ENCODE measurements at regions not wholly inside any gene's neighbourhood (a gene's known extent, or its start where the extent isn't known, plus 50 kb on each side); places are given as distances from the start of the nearest gene placed in this dataset.
A peak's percentile ranks its signal among the peaks of the same experiment; 100 is the strongest.

GRCh38 chr2:100202567-100202966 lies 60.2 kb upstream of the AFF3 start:
- no peak for ATAC-seq
- Mint-ChIP-seq H3K27ac (no peak overlapping the region), H3K4me3 (no peak overlapping the region), H3K36me3 (ENCODE audit: low read depth) (peaks cover 2% of the 10 kb centered on the region), H3K4me1 (peaks cover 4% of the 10 kb centered on the region), H3K27me3 (peaks cover 22% of the 10 kb centered on the region)
- H3K9me3 ChIP-seq (ENCODE audit: control insufficient read depth, low read length, poor library complexity, severe bottlenecking), result no peaks in the 10 kb centered on the region
- no peak for DNase-seq

GRCh38 chr2:100200985-100201384 lies 58.6 kb upstream of the AFF3 start:
- ATAC-seq (no peak), DNase-seq (no peak)
- peaks cover 4% of the 10 kb centered on the region for H3K4me1 Mint-ChIP-seq
- no peaks in the 10 kb centered on the region for H3K9me3 ChIP-seq (ENCODE audit: control insufficient read depth, low read length, poor library complexity, severe bottlenecking)
- H3K4me3 Mint-ChIP-seq, result no peak overlapping the region
- no peak overlapping the region for H3K27ac Mint-ChIP-seq
- H3K36me3 Mint-ChIP-seq (ENCODE audit: low read depth), result peaks cover 2% of the 10 kb centered on the region
- H3K27me3 Mint-ChIP-seq, result peaks cover 22% of the 10 kb centered on the region

GRCh38 chr2:100199421-100199820 lies 57.0 kb upstream of the AFF3 start:
- Mint-ChIP-seq H3K36me3 (ENCODE audit: low read depth) (peaks cover 2% of the 10 kb centered on the region), H3K27ac (no peak overlapping the region), H3K4me1 (peaks cover 2% of the 10 kb centered on the region), H3K4me3 (no peak overlapping the region), H3K27me3 (peaks cover 10% of the 10 kb centered on the region)
- DNase-seq, result no peak
- H3K9me3 ChIP-seq (ENCODE audit: control insufficient read depth, low read length, poor library complexity, severe bottlenecking), result no peaks in the 10 kb centered on the region
- ATAC-seq, result no peak

- Mint-ChIP-seq H3K27ac (no peak overlapping the region), H3K4me1 (peaks cover 2% of the 10 kb centered on the region), H3K36me3 (ENCODE audit: low read depth) (peaks cover 2% of the 10 kb centered on the region), H3K4me3 (no peak overlapping the region), H3K27me3 (peaks cover 9% of the 10 kb centered on the region)
- DNase-seq, result no peak
- no peak for ATAC-seq
- no peaks in the 10 kb centered on the region for H3K9me3 ChIP-seq (ENCODE audit: control insufficient read depth, low read length, poor library complexity, severe bottlenecking)
Observed at GRCh38 chr2:100198461-100199230, 56.3 kb upstream of the AFF3 start.

- Mint-ChIP-seq H3K4me3 (no peak overlapping the region), H3K4me1 (peaks cover 2% of the 10 kb centered on the region), H3K27me3 (peaks cover 9% of the 10 kb centered on the region), H3K27ac (no peak overlapping the region), H3K36me3 (ENCODE audit: low read depth) (peaks cover 2% of the 10 kb centered on the region)
- H3K9me3 ChIP-seq (ENCODE audit: control insufficient read depth, low read length, poor library complexity, severe bottlenecking), result no peaks in the 10 kb centered on the region
- no peak for DNase-seq
- ATAC-seq, result no peak
Observed at GRCh38 chr2:100197631-100198153, 55.3 kb upstream of the AFF3 start.

- Mint-ChIP-seq H3K4me3 (no peak overlapping the region), H3K27me3 (peaks cover 9% of the 10 kb centered on the region), H3K4me1 (peaks cover 2% of the 10 kb centered on the region), H3K36me3 (ENCODE audit: low read depth) (peaks cover 1% of the 10 kb centered on the region), H3K27ac (peak overlapping the region; percentile 4)
- no peaks in the 10 kb centered on the region for H3K9me3 ChIP-seq (ENCODE audit: control insufficient read depth, low read length, poor library complexity, severe bottlenecking)
- DNase-seq (no peak), ATAC-seq (no peak)
Observed at GRCh38 chr2:100196786-100197494, 54.5 kb upstream of the AFF3 start.

- DNase-seq, result no peak
- ATAC-seq, result no peak
- H3K27ac Mint-ChIP-seq, result no peak overlapping the region
- peaks cover 2% of the 10 kb centered on the region for H3K4me1 Mint-ChIP-seq
- no peaks in the 10 kb centered on the region for H3K9me3 ChIP-seq (ENCODE audit: control insufficient read depth, low read length, poor library complexity, severe bottlenecking)
- H3K27me3 Mint-ChIP-seq, result peaks cover 9% of the 10 kb centered on the region
- H3K4me3 Mint-ChIP-seq, result no peak overlapping the region
- H3K36me3 Mint-ChIP-seq (ENCODE audit: low read depth), result no peaks in the 10 kb centered on the region
Observed at GRCh38 chr2:100195942-100196341, 53.6 kb upstream of the AFF3 start.

GRCh38 chr2:100194951-100195350 lies 52.6 kb upstream of the AFF3 start:
- no peak for DNase-seq
- H3K9me3 ChIP-seq (ENCODE audit: control insufficient read depth, low read length, poor library complexity, severe bottlenecking), result no peaks in the 10 kb centered on the region
- peaks cover 1% of the 10 kb centered on the region for H3K4me1 Mint-ChIP-seq
- H3K27me3 Mint-ChIP-seq, result peaks cover 9% of the 10 kb centered on the region
- no peak overlapping the region for H3K4me3 Mint-ChIP-seq
- no peak for ATAC-seq
- no peak overlapping the region for H3K27ac Mint-ChIP-seq
- no peaks in the 10 kb centered on the region for H3K36me3 Mint-ChIP-seq (ENCODE audit: low read depth)

- ATAC-seq (no peak), DNase-seq (no peak)
- Mint-ChIP-seq H3K4me1 (no peaks in the 10 kb centered on the region), H3K36me3 (ENCODE audit: low read depth) (no peaks in the 10 kb centered on the region), H3K4me3 (no peak overlapping the region), H3K27ac (no peak overlapping the region), H3K27me3 (peaks cover 9% of the 10 kb centered on the region)
- no peaks in the 10 kb centered on the region for H3K9me3 ChIP-seq (ENCODE audit: control insufficient read depth, low read length, poor library complexity, severe bottlenecking)
Observed at GRCh38 chr2:100193291-100193710, 50.9 kb upstream of the AFF3 start.

GRCh38 chr2:100192825-100193224 lies 50.4 kb upstream of the AFF3 start:
- Mint-ChIP-seq H3K4me3 (no peak overlapping the region), H3K4me1 (no peaks in the 10 kb centered on the region), H3K27me3 (peaks cover 9% of the 10 kb centered on the region), H3K36me3 (ENCODE audit: low read depth) (no peaks in the 10 kb centered on the region), H3K27ac (no peak overlapping the region)
- no peak for ATAC-seq
- no peak for DNase-seq
- no peaks in the 10 kb centered on the region for H3K9me3 ChIP-seq (ENCODE audit: control insufficient read depth, low read length, poor library complexity, severe bottlenecking)

- ATAC-seq (no peak), DNase-seq (no peak)
- peaks cover 9% of the 10 kb centered on the region for H3K27me3 Mint-ChIP-seq
- no peaks in the 10 kb centered on the region for H3K4me1 Mint-ChIP-seq
- no peaks in the 10 kb centered on the region for H3K9me3 ChIP-seq (ENCODE audit: control insufficient read depth, low read length, poor library complexity, severe bottlenecking)
- no peak overlapping the region for H3K4me3 Mint-ChIP-seq
- no peaks in the 10 kb centered on the region for H3K36me3 Mint-ChIP-seq (ENCODE audit: low read depth)
- no peak overlapping the region for H3K27ac Mint-ChIP-seq
Observed at GRCh38 chr2:100192300-100192699, 49.9 kb upstream of the AFF3 start.
